ENCODE measurements at regions not wholly inside any gene's neighbourhood (a gene's known extent, or its start where the extent isn't known, plus 50 kb on each side); places are given as distances from the start of the nearest gene placed in this dataset.
"Not testable (repeated sequence)": the region's sequence is repeated elsewhere in the genome, so short reads cannot be mapped to it uniquely, and the experiment has no call there.

DNA sequence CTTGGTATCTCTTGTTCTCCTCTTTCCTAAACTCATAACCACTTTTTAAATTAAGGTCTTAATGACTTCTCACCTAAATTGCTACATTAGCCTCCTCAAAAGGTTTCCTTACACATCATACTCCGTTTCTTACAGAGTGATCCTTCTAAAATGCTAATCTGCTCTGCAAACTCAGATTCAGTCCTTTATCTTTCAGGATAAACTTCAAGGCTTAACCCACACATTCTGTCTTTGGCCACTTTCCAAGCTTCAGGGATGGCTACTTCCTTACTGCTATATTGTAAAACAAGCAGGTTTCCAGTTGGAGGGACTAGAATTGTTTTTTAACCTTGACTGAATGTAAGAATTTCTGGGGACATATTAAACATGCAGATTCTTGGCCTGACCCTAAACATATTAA is 105.5 kb upstream of the CHD1 start:
- no peak for DNase-seq

DNA sequence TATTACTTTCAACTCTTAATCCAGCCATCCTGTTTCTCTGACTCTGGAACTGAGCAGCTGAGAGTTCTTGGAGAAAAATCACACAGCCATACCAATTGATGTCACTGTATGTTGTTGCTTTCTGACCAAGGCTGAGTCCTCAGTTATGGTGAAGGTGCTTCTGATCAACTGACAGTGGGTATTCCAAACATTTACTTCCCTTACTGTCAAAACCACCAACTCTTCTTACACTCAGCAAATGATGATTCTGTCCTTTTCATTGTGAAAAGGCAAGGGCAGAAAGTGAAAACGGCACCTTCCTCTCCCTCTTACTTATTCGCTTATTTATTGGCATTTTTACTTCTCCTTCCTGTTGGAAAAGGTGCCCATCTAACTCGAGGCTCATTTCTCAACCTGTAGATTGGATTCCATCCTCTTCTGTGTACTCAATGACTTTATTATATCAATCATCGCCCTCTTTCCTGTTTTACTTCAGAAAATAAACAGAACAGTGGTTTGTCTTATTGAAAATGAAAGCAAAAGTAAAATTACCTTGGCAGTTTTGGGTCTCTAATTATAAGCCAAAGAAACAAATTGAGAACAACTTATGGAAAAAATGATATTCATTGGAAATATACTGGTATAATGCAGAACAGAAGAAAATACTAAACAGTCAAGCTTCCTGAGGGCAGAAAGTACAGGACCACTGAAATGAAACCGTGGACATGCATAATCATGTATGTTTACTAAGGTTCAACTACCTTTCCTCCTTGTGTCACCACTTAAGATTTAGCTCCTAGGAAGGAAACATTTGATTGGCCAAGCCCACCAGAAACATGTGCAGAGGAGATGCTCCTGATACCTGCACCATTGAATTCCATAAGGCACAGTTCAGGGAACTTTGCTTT is 104.5 kb upstream of the CHD1 start:
- DNase-seq = no peak

GRCh38 chr5:99032234-99033013 is 103.6 kb upstream of the CHD1 start:
- DNase-seq = peak; percentile 51

DNA sequence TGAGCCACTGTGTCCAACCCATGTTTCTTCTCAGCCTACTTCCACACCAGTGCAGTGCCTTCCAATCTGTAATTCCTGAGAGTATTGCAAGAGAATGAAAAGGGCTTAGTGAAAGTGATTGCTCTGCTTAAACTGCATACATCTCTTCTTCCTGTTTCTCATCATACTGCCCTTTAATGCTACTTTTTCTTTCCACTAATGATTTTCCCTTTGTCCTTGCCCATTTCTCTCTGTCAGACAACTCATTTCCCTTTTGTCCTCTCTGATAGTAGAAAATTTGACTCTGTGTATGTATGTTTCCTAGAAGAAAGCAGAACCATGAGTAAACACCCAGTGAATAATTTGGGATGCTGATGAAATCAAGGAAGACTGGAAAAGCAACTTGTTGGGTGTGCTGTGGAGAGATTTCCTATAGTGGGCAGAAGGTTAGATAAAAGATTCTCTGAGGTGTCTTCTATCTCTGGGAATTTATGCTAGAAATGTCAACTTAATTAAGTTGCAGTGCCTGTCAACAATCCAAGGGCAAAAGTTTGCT is 102.2 kb upstream of the CHD1 start:
- no peak for DNase-seq

DNA sequence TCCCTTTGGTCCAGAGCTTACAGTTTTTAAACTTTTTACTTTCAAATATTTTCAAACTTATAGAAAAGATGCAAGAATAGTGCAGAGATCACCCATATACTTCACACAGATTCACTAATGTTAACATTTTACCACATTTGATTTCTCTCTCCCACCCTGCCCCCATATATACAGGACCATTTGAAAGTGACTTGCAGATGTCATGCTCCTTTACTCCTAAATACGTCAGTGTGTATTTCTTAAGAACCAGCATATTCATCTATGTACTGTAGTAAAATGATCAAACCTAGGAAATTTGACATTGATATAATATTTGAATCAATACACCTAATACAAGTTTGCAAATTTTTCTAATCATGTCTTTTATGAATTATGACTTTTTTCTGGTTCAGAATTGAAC is 100.4 kb upstream of the CHD1 start:
- DNase-seq = no peak

- not testable (repeated sequence) for DNase-seq
Measured at GRCh38 chr5:99028170-99028569, 99.4 kb upstream of the CHD1 start.

- no peak for DNase-seq
Measured at GRCh38 chr5:99025298-99026045, 96.7 kb upstream of the CHD1 start.

DNA sequence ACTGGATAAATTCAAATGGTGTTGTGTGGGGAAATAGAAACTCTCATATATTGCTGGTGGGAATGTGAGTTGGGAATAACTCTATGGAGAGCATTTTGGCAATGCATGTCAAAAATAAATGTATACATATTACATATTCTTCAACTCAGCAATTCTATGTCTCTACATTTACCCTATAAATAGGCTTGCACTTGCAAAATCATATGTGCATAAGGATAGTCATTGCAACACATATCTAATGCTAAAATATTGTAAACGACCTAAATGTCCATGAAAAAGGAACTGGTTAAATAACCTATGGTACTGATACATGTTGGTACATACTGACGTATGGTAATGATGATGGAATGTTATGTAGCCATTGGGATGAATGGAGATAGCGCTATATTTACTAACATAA is 94.5 kb upstream of the CHD1 start:
- DNase-seq = no peak

DNA sequence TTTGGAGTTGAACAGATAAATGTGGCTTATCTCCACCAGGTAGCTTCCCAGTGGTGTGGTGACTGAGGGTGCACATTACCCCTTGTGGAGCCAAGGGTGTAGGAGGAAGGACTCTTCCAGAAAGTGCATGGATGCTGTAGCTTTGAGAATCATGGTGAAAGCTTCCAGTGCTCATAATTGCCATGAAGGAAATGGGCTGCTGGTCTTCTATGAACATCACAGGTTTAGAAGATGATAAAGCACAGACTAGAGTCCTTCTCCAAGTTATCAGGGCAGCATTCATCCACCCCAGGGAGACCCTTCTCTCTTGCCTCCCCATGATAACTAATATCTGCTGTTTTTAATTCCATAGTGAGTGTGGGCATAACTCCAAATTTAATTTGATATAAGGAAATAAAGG is 93.4 kb upstream of the CHD1 start:
- no peak for DNase-seq

DNA sequence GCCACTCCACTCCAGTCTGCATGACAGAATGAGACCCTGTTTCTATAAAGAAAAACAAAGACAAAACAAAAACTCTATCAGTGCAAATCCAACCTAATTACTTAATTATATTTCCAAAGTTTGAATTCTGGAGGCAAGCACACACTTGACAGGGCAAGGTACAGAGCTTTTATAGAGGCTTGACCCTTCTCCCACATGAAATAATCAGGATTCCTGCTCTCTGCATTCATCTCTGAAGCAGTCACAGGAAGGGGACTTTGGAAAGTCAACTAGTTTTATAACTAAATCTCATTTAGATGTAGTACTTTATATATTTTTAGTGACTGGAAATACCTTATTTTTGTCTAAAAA is 91.9 kb upstream of the CHD1 start:
- no peak for DNase-seq

GRCh38 chr5:99019812-99020697 is 91.2 kb upstream of the CHD1 start:
- no peak for DNase-seq

GRCh38 chr5:99019254-99019653 is 90.4 kb upstream of the CHD1 start:
- DNase-seq = no peak

- DNase-seq = no peak
Measured at GRCh38 chr5:99010294-99010693, 81.5 kb upstream of the CHD1 start.

DNA sequence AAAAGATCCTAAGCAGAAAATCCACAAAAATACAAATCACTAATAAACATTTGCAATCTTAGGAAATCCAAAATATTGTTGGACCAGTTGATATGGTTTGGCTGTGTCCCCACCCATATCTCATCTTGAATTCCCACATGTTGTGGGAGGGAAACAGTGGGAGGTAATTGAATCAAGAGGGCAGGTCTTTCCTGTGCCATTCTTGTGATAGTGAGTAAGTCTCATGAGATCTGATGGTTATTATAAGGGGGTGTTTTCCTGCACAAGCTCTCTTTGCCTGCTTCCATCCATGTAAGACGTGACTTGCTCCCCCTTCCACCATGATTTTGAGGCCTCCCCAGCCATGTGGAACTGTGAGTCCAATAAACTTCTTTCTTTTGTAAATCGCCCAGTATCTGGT is 79.2 kb upstream of the CHD1 start:
- not testable (repeated sequence) for DNase-seq

GRCh38 chr5:99005506-99005905 is 76.7 kb upstream of the CHD1 start:
- no peak for DNase-seq

- no peak for DNase-seq
Measured at GRCh38 chr5:99004960-99005359, 76.2 kb upstream of the CHD1 start.

- DNase-seq = no peak
Measured at GRCh38 chr5:99000876-99001275, 72.1 kb upstream of the CHD1 start.

DNA sequence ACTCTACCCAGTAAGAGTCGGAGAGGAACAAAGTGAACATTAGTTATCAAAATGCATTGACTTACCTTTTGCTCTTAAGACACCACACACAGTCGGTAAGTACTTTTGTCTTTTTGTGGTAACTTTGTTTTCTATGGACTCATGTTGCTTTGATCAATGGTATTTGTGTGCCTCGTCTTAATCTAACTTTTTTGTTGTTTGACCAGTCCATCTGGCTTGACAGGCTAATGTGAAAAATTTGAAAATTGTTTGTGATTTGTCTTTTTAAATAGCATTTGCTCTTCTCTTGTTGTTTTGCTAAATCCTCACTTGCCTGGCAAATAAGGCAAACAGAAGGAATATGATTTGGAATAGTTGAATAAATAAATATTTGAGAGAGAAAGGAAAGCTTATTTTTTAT is 71.4 kb upstream of the CHD1 start:
- DNase-seq = no peak

GRCh38 chr5:98999631-99000030 is 70.8 kb upstream of the CHD1 start:
- DNase-seq = no peak

DNA sequence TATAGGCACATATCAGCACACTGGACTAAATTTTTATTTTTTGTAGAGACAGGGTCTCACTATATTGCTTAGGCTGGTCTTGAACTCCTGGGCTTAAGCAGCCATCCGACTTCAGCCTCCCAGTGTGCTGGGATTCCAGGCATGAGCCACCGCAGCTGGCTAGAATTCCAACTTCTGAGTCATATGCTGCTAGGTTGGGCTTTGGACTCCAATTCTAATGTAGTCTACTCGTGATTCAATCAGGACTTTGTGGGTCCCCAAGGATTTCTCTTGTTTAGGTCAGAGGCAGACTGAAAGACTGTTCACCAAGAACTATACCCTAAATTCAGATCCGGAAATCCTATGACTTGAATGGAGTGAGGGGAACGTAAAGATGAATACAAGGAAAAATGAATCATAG is 68.2 kb upstream of the CHD1 start:
- DNase-seq = no peak

DNA sequence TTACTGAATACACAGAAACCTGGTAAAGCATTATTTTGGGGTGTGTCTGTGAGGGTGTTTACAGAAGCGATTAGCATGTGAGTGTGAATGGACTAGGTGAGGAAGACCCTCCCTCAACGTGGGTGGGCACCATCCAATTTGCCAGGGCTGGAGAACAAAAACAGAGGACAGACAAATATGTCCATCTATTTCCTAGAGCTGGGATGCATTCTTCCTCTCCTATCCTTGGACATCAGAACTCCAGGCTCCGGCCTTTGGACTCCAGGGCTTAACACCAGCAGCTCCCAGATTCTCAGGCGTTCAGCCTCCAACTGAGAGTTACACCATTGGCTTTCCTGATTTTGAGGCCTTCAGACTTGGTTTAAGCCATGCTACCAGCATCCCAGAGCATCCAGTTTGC is 65.8 kb upstream of the CHD1 start:
- DNase-seq = no peak

DNA sequence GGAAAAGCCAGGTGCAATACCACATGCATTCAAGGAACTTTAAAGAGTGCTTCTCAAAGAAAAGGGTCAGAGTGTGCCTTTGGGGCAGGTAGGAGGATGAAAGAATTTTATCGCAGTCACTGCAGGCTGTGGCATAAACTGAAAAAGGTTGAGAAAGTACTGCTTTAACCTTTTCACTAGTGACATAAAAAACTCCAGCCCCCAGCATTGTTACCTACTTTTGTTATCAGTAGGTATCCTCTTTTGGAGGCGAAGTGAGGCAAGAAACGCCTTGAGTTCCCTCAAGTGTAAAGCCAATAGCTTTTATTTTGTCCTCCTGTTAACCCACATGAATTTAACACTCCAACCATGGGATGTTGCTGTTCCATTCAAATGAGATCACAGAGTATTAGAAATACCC is 64.7 kb upstream of the CHD1 start:
- DNase-seq = no peak

Data from GDM1 (cell line).